Esophagus squamous epithelium (tissue), 5 donors: ENCODE measurements at regions not wholly inside any gene's neighbourhood (a gene's known extent, or its start where the extent isn't known, plus 50 kb on each side); places are given as distances from the start of the nearest gene placed in this dataset.

Experiments
- DNase-seq: peaks from one replicate; lab custom pipeline; 2025; lab: John Stamatoyannopoulos, UW
- H3K27ac ChIP-seq, 4 donors: fragments of 200-600 bp; sonication (generic); one replicate each; pipeline ENCODE4 v1.5.1; 2016 to 2019; ENCODE audit warnings: mild to moderate bottlenecking in 1 of 4
- H3K27me3 ChIP-seq, 4 donors: fragments of 200-600 bp; sonication (generic); 1 replicate in 3 of 4; 2 replicates in 1 of 4; pipeline versions ENCODE4 v1.5.1 to v1.6.0; 2017 to 2021; ENCODE audit warnings: antibody characterized with exemption in 1 of 4
- H3K36me3 ChIP-seq, 3 donors: fragments of 200-600 bp; sonication (generic); one replicate each; pipeline ENCODE4 v1.5.1; 2016 to 2019
- H3K4me1 ChIP-seq, 3 donors: fragments of 200-600 bp; sonication (generic); one replicate each; pipeline ENCODE4 v1.5.1; 2017 to 2019
- H3K4me3 ChIP-seq, 4 donors: fragments of 200-600 bp; sonication (generic); 1 replicate in 3 of 4; 2 replicates in 1 of 4; pipeline ENCODE4 v1.5.1; 2016 to 2019; ENCODE audit warnings: mild to moderate bottlenecking in 2 of 4, moderate library complexity in 1 of 4
- H3K9me3 ChIP-seq, 3 donors: fragments of 200-600 bp; sonication (generic); one replicate each; pipeline ENCODE4 v1.5.1; 2016 to 2019
- CTCF ChIP-seq, 6 experiments: fragments of 450-650 bp in 4 of 6; fragments of 200-600 bp in 2 of 6; sonication (generic) in 2 of 6; IDR thresholded peaks; one replicate each; pipeline ENCODE4 v1.5.1; 2016 to 2019; ENCODE audit warnings: antibody characterized with exemption in 6 of 6, mild to moderate bottlenecking in 4 of 6, moderate library complexity in 4 of 6
- POLR2A ChIP-seq, 4 donors: fragments of 450-650 bp; IDR thresholded peaks; one replicate each; pipeline ENCODE4 v1.6.1; 2017; ENCODE audit warnings: antibody characterized with exemption in 4 of 4, mild to moderate bottlenecking in 4 of 4, moderate library complexity in 3 of 4
- WGBS, 2 donors: methylation state at CpG; one replicate each; pipeline ENCODE4 v1.1.5; 2018; 5-methylcytosine and 5-hydroxymethylcytosine counted together
- intact Hi-C: fragments of 100-400 bp; cut with DNase I; formaldehyde crosslinking; loops from one replicate; pipeline ENCODE4 v1.15.0; 2022
- donor health status: DM: yes; HTN: yes; CAD: no.

- H3K27ac ChIP-seq, result no peak overlapping the region
- intact Hi-C loops, result no loop called here
- DNase-seq, result no peak
- H3K27me3 ChIP-seq, result no peaks in the 10 kb centered on the region
- no peak overlapping the region for H3K4me3 ChIP-seq
- no peaks in the 10 kb centered on the region for H3K9me3 ChIP-seq
- TF ChIP-seq CTCF (IDR thresholded peaks at IDR 0.05) (no peak), POLR2A (IDR thresholded peaks at IDR 0.05) (no peak)
- 41 to 49% methylated on average over 3 of the region's 3 CpGs for WGBS, 2 donors
- H3K36me3 ChIP-seq, result no peaks in the 10 kb centered on the region
- no peaks in the 10 kb centered on the region for H3K4me1 ChIP-seq
These were observed 538.8 kb upstream of the SLC39A10 start for GRCh38 chr2:195118276-195118675.

- Histone ChIP-seq H3K36me3 (no peaks in the 10 kb centered on the region), H3K9me3 (no peaks in the 10 kb centered on the region), H3K4me3 (no peak overlapping the region), H3K4me1 (no peaks in the 10 kb centered on the region), H3K27ac (no peak overlapping the region), H3K27me3 (no peaks in the 10 kb centered on the region)
- DNase-seq, result no peak
- intact Hi-C loops, result no loop called here
- no peak for TF ChIP-seq POLR2A (IDR thresholded peaks at IDR 0.05)
- no peak for TF ChIP-seq CTCF (IDR thresholded peaks at IDR 0.05)
These were observed 540.0 kb upstream of the SLC39A10 start for GRCh38 chr2:195117011-195117410.

GRCh38 chr2:195115738-195116137, 541.3 kb upstream of the SLC39A10 start:
- Histone ChIP-seq H3K27ac (no peak overlapping the region), H3K27me3 (no peaks in the 10 kb centered on the region), H3K36me3 (no peaks in the 10 kb centered on the region), H3K4me1 (no peaks in the 10 kb centered on the region), H3K4me3 (no peak overlapping the region), H3K9me3 (no peaks in the 10 kb centered on the region)
- TF ChIP-seq CTCF (IDR thresholded peaks at IDR 0.05) (no peak), POLR2A (IDR thresholded peaks at IDR 0.05) (no peak)
- intact Hi-C loops, result no loop called here
- WGBS, 2 donors, result 6 to 50% methylated on average over 2 of the region's 2 CpGs
- no peak for DNase-seq

GRCh38 chr2:195108182-195108581, 548.8 kb upstream of the SLC39A10 start:
- no peak overlapping the region for H3K4me3 ChIP-seq
- no peaks in the 10 kb centered on the region for H3K36me3 ChIP-seq
- H3K4me1 ChIP-seq, result no peaks in the 10 kb centered on the region
- intact Hi-C loops, result no loop called here
- no peak for DNase-seq
- no peak for TF ChIP-seq POLR2A (IDR thresholded peaks at IDR 0.05)
- TF ChIP-seq CTCF (IDR thresholded peaks at IDR 0.05), result no peak
- no peaks in the 10 kb centered on the region for H3K9me3 ChIP-seq
- no peak overlapping the region for H3K27ac ChIP-seq
- no peaks in the 10 kb centered on the region for H3K27me3 ChIP-seq

- intact Hi-C loops, result no loop called here
- DNase-seq, result no peak
- Histone ChIP-seq H3K4me1 (no peaks in the 10 kb centered on the region), H3K27me3 (no peaks in the 10 kb centered on the region), H3K4me3 (no peak overlapping the region), H3K36me3 (no peaks in the 10 kb centered on the region), H3K9me3 (no peaks in the 10 kb centered on the region), H3K27ac (no peak overlapping the region)
- WGBS, 2 donors, result 62 to 77% methylated on average over 6 of the region's 6 CpGs
- no peak for TF ChIP-seq CTCF (IDR thresholded peaks at IDR 0.05)
These were observed 550.2 kb upstream of the SLC39A10 start for GRCh38 chr2:195106681-195107380.
